Activated T-helper 1 cell treated with anti-CD3 and anti-CD28 coated beads, Interleukin-12 subunit alpha, Interleukin-12 subunit beta, Interleukin-2, Interleukin-4 antibody, amounts not matched to agents 30 ng/mL and 10 ng/mL and 1 ng/mL, durations not matched to agents 14 hours and 24 hours and 36 hours (primary cell): ENCODE measurements at regions not wholly inside any gene's neighbourhood (a gene's known extent, or its start where the extent isn't known, plus 50 kb on each side); places are given as distances from the start of the nearest gene placed in this dataset.

Source experiments
- DNase-seq: peaks from one replicate; pipeline ENCODE4 v3.0.0; 2021; ENCODE audit warnings: low spot score
- H3K27ac Mint-ChIP-seq: one replicate; pipeline ENCODE4 v1.8.0; 2021; ENCODE audit warnings: mild to moderate bottlenecking, mixed read lengths
- H3K27me3 Mint-ChIP-seq: one replicate; pipeline ENCODE4 v1.8.0; 2022; ENCODE audit warnings: mild to moderate bottlenecking, moderate library complexity, mixed read lengths; ENCODE audit not compliant: insufficient read depth
- H3K36me3 Mint-ChIP-seq: one replicate; pipeline ENCODE4 v1.8.0; 2021; ENCODE audit warnings: low read depth, mixed read lengths
- H3K4me1 Mint-ChIP-seq: one replicate; pipeline ENCODE4 v1.8.0; 2021; ENCODE audit warnings: low read depth, mixed read lengths
- H3K4me3 Mint-ChIP-seq: one replicate; pipeline ENCODE4 v1.8.0; 2021; ENCODE audit warnings: mild to moderate bottlenecking, moderate library complexity, mixed read lengths
- H3K9me3 Mint-ChIP-seq: one replicate; pipeline ENCODE4 v1.8.0; 2021; ENCODE audit warnings: mixed read lengths
- intact Hi-C: fragments of 100-400 bp; cut with micrococcal nuclease; formaldehyde crosslinking; loops from one replicate; pipeline ENCODE4 v1.15.1; 2024

DNA sequence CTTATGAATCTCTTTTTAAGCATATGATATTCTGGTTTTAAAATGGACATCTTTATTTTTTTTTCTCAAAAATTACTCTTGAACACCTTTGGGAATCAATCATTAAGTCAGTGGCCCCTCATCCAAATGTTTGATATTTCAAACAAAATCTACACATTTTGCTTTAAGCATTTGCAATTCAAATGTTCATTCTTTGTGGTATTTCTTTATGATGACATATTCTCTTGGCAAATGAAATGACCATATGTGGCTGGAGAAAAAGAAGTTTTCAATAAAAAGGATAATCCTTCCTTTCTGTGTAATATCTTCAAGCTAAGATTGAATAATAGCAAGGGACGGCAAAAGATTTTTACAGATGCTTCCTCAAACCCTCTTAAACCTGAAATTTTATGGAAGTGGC, 420.8 kb downstream of the MTRR start:
- Mint-ChIP-seq H3K4me3 (no peak overlapping the region), H3K27me3 (no peaks in the 10 kb centered on the region)

DNA sequence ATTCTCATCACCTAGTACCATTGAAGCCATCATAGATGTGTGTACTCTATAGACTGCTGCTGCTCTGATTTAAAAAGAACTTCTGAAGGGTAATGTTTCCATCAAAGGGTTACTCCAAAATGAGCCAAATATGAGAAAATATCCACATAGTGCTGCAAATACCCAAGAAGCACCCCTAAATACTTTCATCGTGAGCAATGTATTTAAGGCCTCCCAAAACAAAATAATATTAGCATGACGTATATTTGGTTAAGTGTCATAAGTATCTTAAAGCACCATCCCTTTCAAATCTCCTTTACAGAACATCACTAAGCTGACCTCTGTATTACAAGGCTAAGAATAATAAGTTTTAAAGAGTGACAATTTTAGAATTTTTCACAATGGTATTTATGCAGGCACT, 421.8 kb downstream of the MTRR start:
- Mint-ChIP-seq H3K36me3 (no peaks in the 10 kb centered on the region), H3K27me3 (no peaks in the 10 kb centered on the region), H3K4me1 (no peaks in the 10 kb centered on the region), H3K27ac (no peak overlapping the region), H3K4me3 (no peak overlapping the region), H3K9me3 (no peaks in the 10 kb centered on the region)
- intact Hi-C loops: no loop called here
- no peak for DNase-seq

More for the DNA sequence above, 420.8 kb downstream of the MTRR start:
- H3K27ac Mint-ChIP-seq: no peak overlapping the region
- H3K4me1 Mint-ChIP-seq: no peaks in the 10 kb centered on the region
- no peaks in the 10 kb centered on the region for H3K36me3 Mint-ChIP-seq
- H3K9me3 Mint-ChIP-seq: peaks cover 1% of the 10 kb centered on the region
- intact Hi-C loops: no loop called here
- no peak for DNase-seq

DNA sequence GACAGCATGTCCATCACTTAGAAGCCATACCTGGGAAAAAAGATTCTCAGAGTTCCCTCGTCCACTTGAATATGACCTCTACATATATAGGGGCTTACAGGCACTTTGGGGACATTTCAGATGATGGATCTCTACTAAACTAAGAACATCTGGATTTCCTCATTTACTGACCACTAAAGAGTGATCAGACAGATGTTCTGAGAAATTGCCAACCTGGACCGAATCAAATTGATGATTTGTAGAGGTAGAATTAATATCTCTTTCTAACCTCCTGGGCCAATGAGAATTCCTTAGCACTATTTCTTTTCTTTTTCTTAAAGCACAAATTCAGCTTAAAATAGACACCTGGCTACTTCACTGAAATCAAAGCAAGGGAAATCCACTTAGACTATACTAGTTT, 422.7 kb downstream of the MTRR start:
- Mint-ChIP-seq H3K27me3 (no peaks in the 10 kb centered on the region), H3K4me3 (no peak overlapping the region)
- intact Hi-C loops: no loop called here

DNA sequence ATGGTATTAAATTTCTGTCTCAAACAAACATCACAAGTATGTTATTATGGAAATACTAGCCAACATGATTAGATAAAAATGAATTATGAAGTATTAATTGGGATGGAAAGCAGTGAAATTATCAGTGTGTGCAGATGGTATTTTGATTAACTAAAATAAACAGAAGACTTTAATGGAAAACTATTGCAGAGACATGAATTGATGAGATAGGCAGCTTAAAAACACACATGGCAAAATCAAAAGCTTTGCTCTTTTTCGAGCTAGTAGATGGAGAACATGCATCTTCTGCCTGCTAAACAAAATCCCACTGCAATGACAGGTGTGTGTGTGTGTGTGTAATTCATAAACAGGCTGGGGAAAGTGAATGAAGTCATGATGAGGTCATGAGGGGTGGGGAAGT, 426.2 kb downstream of the MTRR start:
- H3K4me1 Mint-ChIP-seq: no peaks in the 10 kb centered on the region
- H3K36me3 Mint-ChIP-seq: no peaks in the 10 kb centered on the region

More for the DNA sequence above, 422.7 kb downstream of the MTRR start:
- H3K27ac Mint-ChIP-seq: no peak overlapping the region
- no peaks in the 10 kb centered on the region for H3K9me3 Mint-ChIP-seq
- H3K4me1 Mint-ChIP-seq: no peaks in the 10 kb centered on the region
- H3K36me3 Mint-ChIP-seq: no peaks in the 10 kb centered on the region
- DNase-seq: no peak

DNA sequence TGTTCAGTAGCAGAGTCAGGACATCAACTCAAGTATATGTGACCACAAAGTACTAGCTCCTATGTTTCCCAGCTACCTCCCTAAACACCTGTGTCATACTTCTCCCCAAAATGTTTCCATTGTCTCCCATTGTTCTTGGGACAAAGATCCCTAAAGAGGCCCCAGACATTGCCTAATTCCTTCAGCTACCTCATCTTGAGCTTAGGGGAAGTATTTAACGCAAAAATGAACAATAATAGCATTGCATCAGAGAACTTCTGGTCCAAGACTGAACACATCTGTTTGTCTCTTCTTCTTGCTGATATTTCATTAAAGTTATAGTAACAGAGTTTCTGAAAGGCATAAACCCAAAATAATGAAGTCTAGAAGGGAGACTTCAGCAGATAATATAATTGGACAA, 430.8 kb downstream of the MTRR start:
- no peak overlapping the region for H3K27ac Mint-ChIP-seq
- no peaks in the 10 kb centered on the region for H3K36me3 Mint-ChIP-seq
- H3K4me1 Mint-ChIP-seq: no peaks in the 10 kb centered on the region
- no peak for DNase-seq
- intact Hi-C loops: no loop called here
- H3K9me3 Mint-ChIP-seq: peaks cover 8% of the 10 kb centered on the region
- no peak overlapping the region for H3K4me3 Mint-ChIP-seq
- no peaks in the 10 kb centered on the region for H3K27me3 Mint-ChIP-seq

More for the DNA sequence above, 426.2 kb downstream of the MTRR start:
- no peak for DNase-seq
- Mint-ChIP-seq H3K9me3 (peaks cover 4% of the 10 kb centered on the region), H3K4me3 (no peak overlapping the region), H3K27me3 (no peaks in the 10 kb centered on the region), H3K27ac (no peak overlapping the region)
- intact Hi-C loops: no loop called here

DNA sequence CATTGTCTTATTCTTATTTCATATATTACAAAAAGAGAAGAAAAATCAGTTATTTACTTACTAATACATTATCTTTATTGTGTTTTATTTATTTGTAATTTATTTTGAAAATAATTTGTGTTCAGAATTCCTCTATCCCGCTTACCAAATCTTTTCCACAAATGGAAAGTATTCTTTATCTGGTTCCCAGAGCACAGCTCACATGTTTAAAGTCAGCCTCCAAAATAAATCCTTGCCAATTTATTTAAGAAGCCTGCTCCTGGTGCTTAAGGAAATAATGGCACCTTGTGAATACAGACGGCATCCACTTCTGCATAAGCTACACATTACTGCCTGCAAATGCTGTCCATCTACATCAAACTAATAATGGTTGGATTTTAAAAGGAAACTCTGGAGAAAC, 435.4 kb downstream of the MTRR start:
- peaks cover 20% of the 10 kb centered on the region for H3K9me3 Mint-ChIP-seq
- no peaks in the 10 kb centered on the region for H3K36me3 Mint-ChIP-seq
- H3K4me3 Mint-ChIP-seq: no peak overlapping the region
- DNase-seq: no peak
- no peak overlapping the region for H3K27ac Mint-ChIP-seq
- intact Hi-C loops: no loop called here
- no peaks in the 10 kb centered on the region for H3K27me3 Mint-ChIP-seq
- H3K4me1 Mint-ChIP-seq: no peaks in the 10 kb centered on the region

DNA sequence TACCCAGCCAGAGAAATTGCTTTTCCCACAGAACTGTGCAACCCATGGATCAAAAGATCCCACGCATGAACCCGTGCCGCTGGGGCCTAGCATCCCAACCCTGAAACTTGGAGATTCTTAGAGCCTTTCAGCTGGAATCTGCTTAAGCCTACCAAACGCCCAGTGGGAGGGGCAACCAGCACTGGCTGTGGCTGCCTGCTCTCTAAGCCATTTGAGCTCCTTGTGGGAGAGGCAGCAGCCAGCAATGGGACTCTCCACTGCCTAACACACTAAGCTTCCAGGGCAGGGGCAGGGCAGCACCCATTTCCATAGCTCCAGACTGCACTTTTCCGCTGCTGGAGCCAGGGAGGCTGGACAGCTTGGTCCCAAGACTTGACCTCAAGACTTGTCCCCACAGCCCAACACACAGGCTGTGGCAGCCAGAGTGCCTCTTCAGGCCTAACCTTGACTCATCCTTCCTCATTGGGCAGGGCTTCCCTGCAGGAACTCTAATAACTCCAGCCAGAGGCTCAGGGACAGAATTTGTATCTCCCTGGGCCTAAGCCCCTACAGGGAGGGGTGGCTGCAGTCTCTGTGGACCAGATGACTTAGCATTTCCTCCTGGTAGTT, 437.4 kb downstream of the MTRR start:
- H3K4me1 Mint-ChIP-seq: no peaks in the 10 kb centered on the region
- H3K27ac Mint-ChIP-seq: no peak overlapping the region
- H3K36me3 Mint-ChIP-seq: no peaks in the 10 kb centered on the region
- H3K9me3 Mint-ChIP-seq: peaks cover 24% of the 10 kb centered on the region
- no peak for DNase-seq
- no peak overlapping the region for H3K4me3 Mint-ChIP-seq
- intact Hi-C loops: no loop called here
- H3K27me3 Mint-ChIP-seq: no peaks in the 10 kb centered on the region

DNA sequence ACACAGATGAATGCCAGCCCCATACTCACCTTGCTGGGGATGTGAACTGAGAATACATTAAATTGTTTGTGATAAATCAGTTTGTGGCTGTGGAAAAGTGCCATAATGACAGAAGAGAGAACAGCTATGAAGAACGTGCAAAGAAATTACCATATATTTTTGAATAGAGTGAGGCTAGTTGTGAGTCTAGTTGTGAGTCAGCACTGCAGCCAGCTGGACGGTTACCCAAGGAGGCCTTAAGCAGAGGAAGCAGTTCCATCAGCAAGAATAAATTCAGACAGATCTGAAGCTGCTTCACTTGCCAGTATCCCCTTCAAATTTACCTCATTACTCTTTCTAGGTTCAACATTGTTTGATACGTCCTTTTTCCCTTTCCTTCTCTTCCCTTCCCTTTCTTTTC, 446.0 kb downstream of the MTRR start:
- DNase-seq: no peak
- Mint-ChIP-seq H3K36me3 (no peaks in the 10 kb centered on the region), H3K9me3 (peaks cover 6% of the 10 kb centered on the region), H3K4me3 (no peak overlapping the region), H3K27ac (no peak overlapping the region), H3K27me3 (no peaks in the 10 kb centered on the region), H3K4me1 (no peaks in the 10 kb centered on the region)
- intact Hi-C loops: no loop called here

DNA sequence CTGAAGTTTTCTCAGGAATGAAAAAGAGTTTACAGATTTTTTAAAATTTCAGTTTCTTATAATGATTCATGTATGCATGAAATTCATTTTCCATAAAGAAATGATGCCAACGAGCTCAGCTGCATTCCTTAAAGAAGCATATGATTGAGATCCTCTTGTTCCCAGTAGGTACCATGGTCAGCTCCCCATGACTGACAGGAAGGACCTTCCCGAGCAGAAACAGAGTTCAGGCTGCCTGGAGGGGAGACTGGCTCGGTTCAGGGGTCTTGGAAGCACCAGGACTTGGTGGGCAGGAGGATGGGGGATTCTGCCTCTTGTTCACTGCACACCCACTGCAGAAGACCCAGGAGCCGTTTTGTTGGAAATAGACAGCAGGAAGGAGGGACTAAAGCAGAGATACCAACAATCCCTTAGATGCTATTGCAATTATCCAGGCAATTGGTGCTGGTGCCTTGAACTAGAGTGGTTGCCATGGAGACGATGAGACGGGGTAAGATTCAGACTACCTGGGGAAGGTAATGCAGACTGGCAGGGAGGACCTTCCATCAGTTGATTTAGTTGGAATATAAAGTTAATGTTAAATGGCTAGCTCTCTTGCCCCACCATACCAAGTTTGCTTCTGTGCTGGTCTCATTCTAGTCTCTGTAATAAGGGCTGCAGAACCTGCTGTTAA, 447.8 kb downstream of the MTRR start:
- intact Hi-C loops: no loop called here
- Mint-ChIP-seq H3K36me3 (no peaks in the 10 kb centered on the region), H3K27ac (no peak overlapping the region), H3K4me1 (no peaks in the 10 kb centered on the region), H3K9me3 (peaks cover 10% of the 10 kb centered on the region), H3K27me3 (no peaks in the 10 kb centered on the region), H3K4me3 (no peak overlapping the region)
- DNase-seq: no peak

DNA sequence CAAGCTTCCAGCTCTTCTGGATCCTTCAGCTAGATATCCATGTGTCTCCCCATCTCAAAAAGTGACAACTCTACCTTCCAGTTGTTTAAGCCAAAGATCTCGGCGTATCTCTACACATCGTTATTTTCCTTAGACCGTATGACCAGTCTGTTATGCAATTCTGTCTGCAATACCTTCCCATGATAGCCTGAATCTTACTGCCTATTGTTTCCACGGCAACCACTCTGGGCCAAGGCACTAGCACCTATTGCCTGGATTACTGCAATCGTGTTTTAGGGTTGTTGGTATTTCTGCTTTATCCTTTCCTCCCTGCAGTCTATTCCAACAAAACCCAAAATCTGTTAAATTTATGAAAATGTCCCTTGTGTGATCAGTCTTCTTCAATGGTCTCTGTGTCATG, 448.4 kb downstream of the MTRR start:
- H3K36me3 Mint-ChIP-seq: no peaks in the 10 kb centered on the region
- no peak overlapping the region for H3K27ac Mint-ChIP-seq
- H3K4me3 Mint-ChIP-seq: no peak overlapping the region
- intact Hi-C loops: no loop called here
- DNase-seq: no peak
- no peaks in the 10 kb centered on the region for H3K4me1 Mint-ChIP-seq
- H3K27me3 Mint-ChIP-seq: no peaks in the 10 kb centered on the region
- peaks cover 10% of the 10 kb centered on the region for H3K9me3 Mint-ChIP-seq

DNA sequence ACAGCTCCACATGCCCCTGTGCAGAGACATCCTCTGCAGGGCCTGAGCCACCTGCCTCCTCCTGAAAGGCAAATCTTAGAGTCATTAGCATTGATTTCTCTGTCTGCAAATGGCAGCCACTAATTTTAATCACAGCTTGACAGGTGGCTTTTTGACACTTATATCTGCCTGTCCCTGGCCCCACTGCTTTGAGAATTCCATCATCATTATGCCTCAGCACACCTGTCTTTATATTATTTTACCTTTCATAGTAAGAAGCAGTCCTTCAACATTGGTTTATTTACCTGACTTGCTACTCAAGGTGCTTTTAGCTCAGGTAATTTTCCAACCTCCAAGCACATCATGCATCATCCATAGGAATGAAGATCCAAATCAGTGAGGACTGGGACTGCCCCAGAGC, 451.3 kb downstream of the MTRR start:
- Mint-ChIP-seq H3K4me1 (no peaks in the 10 kb centered on the region), H3K27me3 (no peaks in the 10 kb centered on the region), H3K9me3 (peaks cover 10% of the 10 kb centered on the region), H3K4me3 (no peak overlapping the region), H3K36me3 (no peaks in the 10 kb centered on the region), H3K27ac (no peak overlapping the region)
- intact Hi-C loops: no loop called here
- DNase-seq: no peak

DNA sequence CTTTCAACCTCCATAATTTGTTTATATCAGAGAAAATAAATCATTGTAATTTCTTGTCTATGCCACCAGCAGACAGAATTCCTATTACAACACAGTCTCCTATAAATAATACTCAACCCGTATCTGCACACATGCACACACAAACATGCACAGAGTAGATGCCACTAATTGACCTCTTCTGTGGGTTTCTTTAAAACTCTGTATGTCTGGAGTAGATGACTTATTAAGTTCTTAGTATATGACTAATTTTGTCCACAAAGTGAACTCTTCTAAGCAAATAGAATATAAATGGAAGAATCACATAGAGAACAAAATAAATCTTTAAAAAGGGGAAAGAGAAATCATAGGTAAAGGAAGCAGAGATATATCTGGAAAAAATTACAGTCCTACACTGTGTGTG, 452.3 kb downstream of the MTRR start:
- DNase-seq: no peak
- Mint-ChIP-seq H3K4me1 (no peaks in the 10 kb centered on the region), H3K27me3 (no peaks in the 10 kb centered on the region), H3K36me3 (no peaks in the 10 kb centered on the region), H3K4me3 (no peak overlapping the region), H3K9me3 (peaks cover 10% of the 10 kb centered on the region), H3K27ac (no peak overlapping the region)
- intact Hi-C loops: no loop called here

DNA sequence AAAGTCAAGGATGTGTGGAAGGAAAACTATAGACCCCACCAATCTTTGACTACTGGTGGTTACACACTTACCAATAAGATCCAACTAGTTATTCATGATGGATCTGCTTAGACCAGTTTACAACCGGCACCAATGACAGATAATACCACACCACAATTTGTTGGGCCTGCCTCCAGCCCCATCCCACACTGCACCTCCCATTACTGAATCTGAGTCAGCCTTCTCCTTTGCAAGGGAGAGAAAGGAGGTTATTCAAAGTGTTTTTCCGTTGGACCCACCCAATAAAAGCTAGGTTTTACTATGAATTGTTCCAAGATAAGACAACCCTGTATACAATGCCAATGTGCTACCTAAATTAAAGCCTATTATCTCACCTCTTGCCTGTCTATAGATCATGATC, 453.5 kb downstream of the MTRR start:
- Mint-ChIP-seq H3K4me3 (no peak overlapping the region), H3K27ac (no peak overlapping the region), H3K9me3 (peaks cover 10% of the 10 kb centered on the region), H3K27me3 (no peaks in the 10 kb centered on the region), H3K36me3 (no peaks in the 10 kb centered on the region), H3K4me1 (no peaks in the 10 kb centered on the region)
- no peak for DNase-seq
- intact Hi-C loops: no loop called here

DNA sequence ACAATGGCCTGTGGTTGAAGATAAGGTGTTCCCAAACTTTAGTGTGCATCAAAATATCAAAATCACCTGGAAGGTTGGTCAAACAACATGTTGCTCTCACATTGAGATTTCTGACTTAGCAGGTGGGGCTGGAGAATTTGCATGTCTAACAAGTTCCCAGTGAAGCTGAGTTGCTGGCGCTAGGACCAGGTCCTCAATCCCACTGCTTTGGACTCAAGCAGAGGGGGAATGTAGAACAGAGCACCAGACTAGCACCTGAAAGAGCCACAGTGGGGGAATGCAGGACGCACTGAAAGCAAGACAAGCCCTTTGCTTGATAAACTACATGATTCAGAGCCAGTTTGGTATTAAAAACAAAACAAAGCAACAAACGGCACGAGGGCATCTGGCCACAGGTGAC, 458.1 kb downstream of the MTRR start:
- Mint-ChIP-seq H3K4me1 (no peaks in the 10 kb centered on the region), H3K27me3 (no peaks in the 10 kb centered on the region), H3K36me3 (no peaks in the 10 kb centered on the region), H3K27ac (no peak overlapping the region), H3K4me3 (no peak overlapping the region), H3K9me3 (no peaks in the 10 kb centered on the region)
- intact Hi-C loops: no loop called here
- DNase-seq: no peak
